Ishikawa (cell line): ENCODE measurements at regions not wholly inside any gene's neighbourhood (a gene's known extent, or its start where the extent isn't known, plus 50 kb on each side); places are given as distances from the start of the nearest gene placed in this dataset.

Experiments
- CEBPB ChIP-seq: IDR thresholded peaks from 2 replicates; pipeline ENCODE4 v1.6.1; 2012
- CREB1 ChIP-seq: IDR thresholded peaks from 2 replicates; pipeline ENCODE4 v1.6.1; 2012; ENCODE audit warnings: low read depth
- EGR1 ChIP-seq: IDR thresholded peaks from 2 replicates; pipeline ENCODE4 v1.6.1; 2012
- EP300 ChIP-seq: IDR thresholded peaks from 2 replicates; pipeline ENCODE4 v1.6.1; 2012; ENCODE audit warnings: borderline replicate concordance
- FOXM1 ChIP-seq: IDR thresholded peaks from 2 replicates; pipeline ENCODE4 v1.6.1; 2012; ENCODE audit warnings: low read depth, borderline replicate concordance
- MAX ChIP-seq: IDR thresholded peaks from 2 replicates; pipeline ENCODE4 v1.6.1; 2012
- NFIC ChIP-seq: IDR thresholded peaks from 2 replicates; pipeline ENCODE4 v1.6.1; 2012
- RAD21 ChIP-seq: IDR thresholded peaks from 2 replicates; pipeline ENCODE4 v1.6.1; 2012; ENCODE audit warnings: low read depth
- REST ChIP-seq: IDR thresholded peaks from 2 replicates; pipeline ENCODE4 v1.6.1; 2012; ENCODE audit warnings: low read depth, mild to moderate bottlenecking
- TAF1 ChIP-seq: IDR thresholded peaks from 2 replicates; pipeline ENCODE4 v1.6.1; 2012; ENCODE audit warnings: low read depth, mild to moderate bottlenecking
- TCF12 ChIP-seq: IDR thresholded peaks from 2 replicates; pipeline ENCODE4 v1.6.1; 2012; ENCODE audit warnings: low read depth
- TEAD4 ChIP-seq: IDR thresholded peaks from 2 replicates; pipeline ENCODE4 v1.6.1; 2012
- USF1 ChIP-seq: IDR thresholded peaks from 2 replicates; pipeline ENCODE4 v1.6.1; 2012
- YY1 ChIP-seq: IDR thresholded peaks from 2 replicates; pipeline ENCODE4 v1.6.1; 2012; ENCODE audit warnings: low read depth
- ZBTB7A ChIP-seq: IDR thresholded peaks from 2 replicates; pipeline ENCODE4 v1.6.1; 2012; ENCODE audit warnings: low read depth

GRCh38 chr5:89850513-89850865 is 559.1 kb downstream of the CETN3 start:
- TF ChIP-seq TCF12 (no peak), MAX (no peak), USF1 (no peak), TAF1 (no peak), FOXM1 (no peak), EGR1 (no peak), RAD21 (no peak), CEBPB (no peak), CREB1 (no peak), NFIC (no peak), YY1 (no peak), EP300 (no peak), TEAD4 (no peak), REST (no peak), ZBTB7A (no peak)

- no peak for TF ChIP-seq TEAD4
- TF ChIP-seq CREB1, result no peak
- no peak for TF ChIP-seq REST
- TF ChIP-seq RAD21, result no peak
- TF ChIP-seq EGR1, result no peak
- no peak for TF ChIP-seq EP300
- no peak for TF ChIP-seq FOXM1
- TF ChIP-seq YY1, result no peak
- no peak for TF ChIP-seq USF1
- TF ChIP-seq TAF1, result no peak
- no peak for TF ChIP-seq CEBPB
- no peak for TF ChIP-seq TCF12
- TF ChIP-seq NFIC, result no peak
- TF ChIP-seq MAX, result no peak
- no peak for TF ChIP-seq ZBTB7A
Measured at GRCh38 chr5:89849830-89850512, 559.6 kb downstream of the CETN3 start.

- TF ChIP-seq CEBPB (no peak), NFIC (no peak), TAF1 (no peak), REST (no peak), RAD21 (no peak), EP300 (no peak)
Measured at GRCh38 chr5:89847743-89848142, 561.8 kb downstream of the CETN3 start.

- TF ChIP-seq CEBPB (no peak), MAX (no peak), USF1 (no peak), TEAD4 (no peak), CREB1 (no peak), FOXM1 (no peak), RAD21 (no peak; the same call in 1 of the 2 replicates), TAF1 (no peak), YY1 (no peak), TCF12 (no peak), EP300 (no peak)
Measured at GRCh38 chr5:89844548-89844947, 565.0 kb downstream of the CETN3 start.
